Peyer's patch (tissue), 4 donors: ENCODE measurements at regions not wholly inside any gene's neighbourhood (a gene's known extent, or its start where the extent isn't known, plus 50 kb on each side); places are given as distances from the start of the nearest gene placed in this dataset.

Experiments used
- CTCF ChIP-seq, 6 experiments: fragments of 450-650 bp in 4 of 6; fragments of 200-600 bp in 2 of 6; sonication (generic) in 1 of 6; IDR thresholded peaks; one replicate each; pipeline ENCODE4 v1.5.1; 2017 to 2019; ENCODE audit warnings: antibody characterized with exemption in 6 of 6, mild to moderate bottlenecking in 3 of 6, moderate library complexity in 1 of 6
- POLR2A ChIP-seq, 2 donors: fragments of 450-650 bp; IDR thresholded peaks; one replicate each; pipeline ENCODE4 v1.5.1; 2017; ENCODE audit warnings: antibody characterized with exemption in 2 of 2, mild to moderate bottlenecking in 2 of 2, moderate library complexity in 2 of 2

DNA sequence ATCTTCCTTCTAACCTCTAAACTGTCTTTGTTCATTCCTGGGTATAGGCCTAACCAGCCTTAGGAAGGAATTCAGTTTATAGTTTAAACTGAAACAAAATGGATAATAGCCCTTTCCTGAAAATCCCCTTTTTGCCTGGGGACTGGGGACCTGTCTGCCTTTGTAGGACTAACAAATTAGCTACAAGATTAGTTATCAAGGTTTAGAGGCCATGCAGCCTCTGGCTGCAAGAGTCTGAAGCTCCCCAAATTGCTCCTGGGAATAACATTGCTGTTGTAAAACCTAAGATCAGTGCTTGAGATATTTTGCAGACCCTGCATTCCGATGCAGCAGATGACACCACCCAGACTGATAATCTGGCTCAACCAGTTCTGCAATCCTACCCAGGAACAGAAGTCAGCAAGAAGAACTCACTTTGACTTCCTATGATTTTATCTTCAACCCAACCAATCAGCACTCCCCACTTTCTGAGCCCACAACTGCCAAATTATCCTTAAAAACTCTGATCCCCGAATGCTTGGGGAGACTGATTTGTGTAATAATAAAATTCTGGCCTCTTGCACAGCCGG is 96.6 kb upstream of the ETV3 start:
- no peak for TF ChIP-seq POLR2A (IDR thresholded peaks at IDR 0.05)
- no peak for TF ChIP-seq CTCF (IDR thresholded peaks at IDR 0.05)
